Mammary epithelial cell (primary cell): ENCODE measurements at regions not wholly inside any gene's neighbourhood (a gene's known extent, or its start where the extent isn't known, plus 50 kb on each side); places are given as distances from the start of the nearest gene placed in this dataset.

ENCODE experiments used
- EZH2 ChIP-seq: IDR thresholded peaks from 2 replicates; pipeline ENCODE4 v1.6.1; 2012; ENCODE audit warnings: low read length, inconsistent platforms, borderline replicate concordance
- TF ChIP-seq, protein P1 (sequence below), 2 donors: IDR thresholded peaks in 1 of 2; conservative IDR thresholded peaks in 1 of 2; 2 replicates each; pipeline ENCODE4 v1.5.1; 2011 to 2012; ENCODE audit warnings: inconsistent platforms in 2 of 2, low read length in 2 of 2, mild to moderate bottlenecking in 2 of 2, control low read depth in 1 of 2, low read depth in 1 of 2; ENCODE audit not compliant: insufficient read depth in 1 of 2; ENCODE audit errors: extremely low read depth in 1 of 2

DNA sequence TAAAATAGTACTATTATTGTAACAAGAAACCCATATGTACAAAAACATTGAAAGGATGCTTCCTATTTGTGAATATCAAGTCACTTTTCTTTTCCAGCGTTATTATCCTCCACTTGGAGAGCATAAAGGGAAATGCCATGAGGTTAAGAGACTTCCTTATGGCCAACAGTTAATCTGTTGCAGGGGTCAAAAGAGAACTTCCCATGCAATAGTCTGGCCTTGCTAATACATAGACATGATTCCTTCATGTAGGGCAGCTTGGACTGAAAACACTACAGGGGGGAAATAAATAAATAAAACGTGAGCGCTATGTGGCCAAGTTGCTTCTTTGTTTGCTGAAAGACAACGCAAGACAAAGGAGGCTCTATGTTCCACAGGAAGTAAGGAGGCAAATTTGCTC lies 269.1 kb upstream of the EDNRB start:
- TF ChIP-seq, protein P1, sequence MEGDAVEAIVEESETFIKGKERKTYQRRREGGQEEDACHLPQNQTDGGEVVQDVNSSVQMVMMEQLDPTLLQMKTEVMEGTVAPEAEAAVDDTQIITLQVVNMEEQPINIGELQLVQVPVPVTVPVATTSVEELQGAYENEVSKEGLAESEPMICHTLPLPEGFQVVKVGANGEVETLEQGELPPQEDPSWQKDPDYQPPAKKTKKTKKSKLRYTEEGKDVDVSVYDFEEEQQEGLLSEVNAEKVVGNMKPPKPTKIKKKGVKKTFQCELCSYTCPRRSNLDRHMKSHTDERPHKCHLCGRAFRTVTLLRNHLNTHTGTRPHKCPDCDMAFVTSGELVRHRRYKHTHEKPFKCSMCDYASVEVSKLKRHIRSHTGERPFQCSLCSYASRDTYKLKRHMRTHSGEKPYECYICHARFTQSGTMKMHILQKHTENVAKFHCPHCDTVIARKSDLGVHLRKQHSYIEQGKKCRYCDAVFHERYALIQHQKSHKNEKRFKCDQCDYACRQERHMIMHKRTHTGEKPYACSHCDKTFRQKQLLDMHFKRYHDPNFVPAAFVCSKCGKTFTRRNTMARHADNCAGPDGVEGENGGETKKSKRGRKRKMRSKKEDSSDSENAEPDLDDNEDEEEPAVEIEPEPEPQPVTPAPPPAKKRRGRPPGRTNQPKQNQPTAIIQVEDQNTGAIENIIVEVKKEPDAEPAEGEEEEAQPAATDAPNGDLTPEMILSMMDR (conservative IDR thresholded peaks at IDR 0.05 in 1 of 2, IDR thresholded peaks at IDR 0.05 in 1 of 2; ENCODE audit: extremely low read depth in 1 of 2, insufficient read depth in 1 of 2, low read depth in 1 of 2, low read length in 2 of 2) = no peak
- TF ChIP-seq EZH2 = no peak
